Mesothelial cell of epicardium (in vitro differentiated cells): ENCODE measurements at regions not wholly inside any gene's neighbourhood (a gene's known extent, or its start where the extent isn't known, plus 50 kb on each side); places are given as distances from the start of the nearest gene placed in this dataset.

Source experiments
- DNase-seq, 2 experiments: peaks; one replicate each; pipeline ENCODE4 v3.0.0; 2021; ENCODE audit warnings: low spot score in 2 of 2; ENCODE audit not compliant: unreplicated experiment in 2 of 2
- H3K27ac Mint-ChIP-seq: 2 replicates; pipeline ENCODE4 v1.8.0; 2021; ENCODE audit warnings: mixed read lengths
- H3K27me3 Mint-ChIP-seq: 2 replicates; pipeline ENCODE4 v1.8.0; 2021; ENCODE audit warnings: low read depth, mixed read lengths
- H3K36me3 Mint-ChIP-seq: 2 replicates; pipeline ENCODE4 v1.8.0; 2021; ENCODE audit warnings: mixed read lengths
- H3K4me1 Mint-ChIP-seq: 2 replicates; pipeline ENCODE4 v1.8.0; 2021; ENCODE audit warnings: mixed read lengths
- H3K4me3 Mint-ChIP-seq: 2 replicates; pipeline ENCODE4 v1.8.0; 2021; ENCODE audit warnings: mild to moderate bottlenecking, moderate library complexity, mixed read lengths
- H3K9me3 Mint-ChIP-seq: 2 replicates; pipeline ENCODE4 v1.8.0; 2021; ENCODE audit warnings: mixed read lengths
- CTCF ChIP-seq: fragments of 200-600 bp; sonication (generic); IDR thresholded peaks from one replicate; pipeline ENCODE4 v1.5.0; 2021; ENCODE audit warnings: antibody characterized with exemption; ENCODE audit not compliant: unreplicated experiment

GRCh38 chr6:165969184-165969583 lies 198.5 kb downstream of the TBXT start:
- Mint-ChIP-seq H3K27me3 (peaks cover 81% of the 10 kb centered on the region), H3K4me1 (no peaks in the 10 kb centered on the region), H3K36me3 (no peaks in the 10 kb centered on the region), H3K4me3 (no peak overlapping the region), H3K27ac (no peak overlapping the region), H3K9me3 (no peaks in the 10 kb centered on the region)
- DNase-seq: no peak
- TF ChIP-seq CTCF: no peak

GRCh38 chr6:165968408-165968807 lies 199.2 kb downstream of the TBXT start:
- Mint-ChIP-seq H3K27me3 (peaks cover 81% of the 10 kb centered on the region), H3K4me1 (no peaks in the 10 kb centered on the region), H3K27ac (no peak overlapping the region), H3K36me3 (no peaks in the 10 kb centered on the region), H3K9me3 (no peaks in the 10 kb centered on the region), H3K4me3 (no peak overlapping the region)
- no peak for TF ChIP-seq CTCF
- DNase-seq: no peak

DNA sequence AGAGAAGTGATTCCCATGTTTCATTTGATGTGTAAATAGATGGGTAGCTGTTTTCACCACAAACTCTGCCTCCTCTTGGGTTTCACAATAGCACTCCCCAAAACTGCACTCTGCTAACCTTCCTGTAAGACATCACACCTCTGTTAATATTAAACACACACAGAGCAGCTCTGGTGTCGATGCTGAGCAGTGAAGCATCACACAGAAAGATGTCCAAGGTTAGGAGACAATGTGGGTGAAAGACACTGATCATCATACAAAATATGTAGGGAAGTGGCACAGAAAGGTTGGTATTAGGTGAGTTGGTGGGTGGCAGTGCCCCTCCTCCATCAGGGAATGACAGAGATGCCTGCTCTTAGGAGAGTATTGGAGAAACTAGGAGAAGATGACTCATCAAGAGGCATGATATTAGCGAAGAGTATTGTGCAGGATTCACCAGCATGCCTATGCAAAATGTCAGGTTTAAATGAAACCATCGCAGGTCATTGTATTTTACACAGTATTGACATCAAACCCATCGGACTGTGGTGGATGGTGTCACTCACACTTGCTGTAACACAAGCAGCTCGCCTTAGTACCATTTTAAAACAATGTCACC lies 199.7 kb downstream of the TBXT start:
- no peak for TF ChIP-seq CTCF
- Mint-ChIP-seq H3K4me3 (no peak overlapping the region), H3K9me3 (no peaks in the 10 kb centered on the region)

GRCh38 chr6:165963750-165964149 lies 203.9 kb downstream of the TBXT start:
- no peak for TF ChIP-seq CTCF
- Mint-ChIP-seq H3K27ac (no peak overlapping the region), H3K9me3 (no peaks in the 10 kb centered on the region), H3K36me3 (no peaks in the 10 kb centered on the region), H3K27me3 (peaks cover 81% of the 10 kb centered on the region), H3K4me3 (no peak overlapping the region), H3K4me1 (no peaks in the 10 kb centered on the region)
- DNase-seq: no peak

More for the DNA sequence above, 199.7 kb downstream of the TBXT start:
- Mint-ChIP-seq H3K36me3 (no peaks in the 10 kb centered on the region), H3K4me1 (no peaks in the 10 kb centered on the region), H3K27me3 (peaks cover 84% of the 10 kb centered on the region), H3K27ac (no peak overlapping the region)
- DNase-seq: no peak

- DNase-seq: no peak
- Mint-ChIP-seq H3K36me3 (no peaks in the 10 kb centered on the region), H3K9me3 (no peaks in the 10 kb centered on the region), H3K4me1 (no peaks in the 10 kb centered on the region), H3K27ac (no peak overlapping the region), H3K27me3 (peaks cover 81% of the 10 kb centered on the region), H3K4me3 (no peak overlapping the region)
- TF ChIP-seq CTCF: no peak
These were observed 205.3 kb downstream of the TBXT start for GRCh38 chr6:165962366-165962765.

GRCh38 chr6:165961233-165961632 lies 206.4 kb downstream of the TBXT start:
- H3K36me3 Mint-ChIP-seq: no peaks in the 10 kb centered on the region
- no peak for TF ChIP-seq CTCF
- H3K27ac Mint-ChIP-seq: no peak overlapping the region
- H3K9me3 Mint-ChIP-seq: no peaks in the 10 kb centered on the region
- no peaks in the 10 kb centered on the region for H3K4me1 Mint-ChIP-seq
- H3K27me3 Mint-ChIP-seq: peaks cover 74% of the 10 kb centered on the region
- H3K4me3 Mint-ChIP-seq: no peak overlapping the region
- no peak for DNase-seq
